NCI-H1930 (cell line): ENCODE measurements at regions not wholly inside any gene's neighbourhood (a gene's known extent, or its start where the extent isn't known, plus 50 kb on each side); places are given as distances from the start of the nearest gene placed in this dataset.

Experiments
- DNase-seq, 2 experiments: peaks; one replicate each; lab custom pipeline; 2025; lab: John Stamatoyannopoulos, UW

- no peak for DNase-seq
Measured at GRCh38 chr1:4045397-4046010, 145.4 kb upstream of the C1orf174 start.

GRCh38 chr1:4046836-4047461, 146.9 kb upstream of the C1orf174 start:
- DNase-seq: no peak

GRCh38 chr1:4047666-4048065, 147.6 kb upstream of the C1orf174 start:
- no peak for DNase-seq

GRCh38 chr1:4048076-4048475, 148.0 kb upstream of the C1orf174 start:
- DNase-seq: no peak

GRCh38 chr1:4048921-4049320, 148.8 kb upstream of the C1orf174 start:
- no peak for DNase-seq

GRCh38 chr1:4050998-4051397, 150.9 kb upstream of the C1orf174 start:
- DNase-seq: no peak

- DNase-seq: no peak
Measured at GRCh38 chr1:4052657-4053056, 152.6 kb upstream of the C1orf174 start.

GRCh38 chr1:4053160-4053748, 153.2 kb upstream of the C1orf174 start:
- DNase-seq: no peak

- DNase-seq: no peak
Measured at GRCh38 chr1:4053774-4054173, 153.7 kb upstream of the C1orf174 start.

GRCh38 chr1:4055294-4055967, 155.4 kb upstream of the C1orf174 start:
- no peak for DNase-seq

GRCh38 chr1:4056422-4056821, 156.3 kb upstream of the C1orf174 start:
- DNase-seq: no peak

- DNase-seq: no peak
Measured at GRCh38 chr1:4056989-4057388, 156.9 kb upstream of the C1orf174 start.

- DNase-seq: no peak
Measured at GRCh38 chr1:4057603-4058002, 157.5 kb upstream of the C1orf174 start.

- no peak for DNase-seq
Measured at GRCh38 chr1:4058122-4058521, 158.1 kb upstream of the C1orf174 start.

- DNase-seq: no peak
Measured at GRCh38 chr1:4058706-4059105, 158.6 kb upstream of the C1orf174 start.

- no peak for DNase-seq
Measured at GRCh38 chr1:4059270-4059669, 159.2 kb upstream of the C1orf174 start.

- DNase-seq: no peak
Measured at GRCh38 chr1:4060850-4061249, 160.8 kb upstream of the C1orf174 start.

GRCh38 chr1:4061521-4062031, 161.5 kb upstream of the C1orf174 start:
- no peak for DNase-seq

GRCh38 chr1:4062041-4062440, 162.0 kb upstream of the C1orf174 start:
- DNase-seq: no peak

- no peak for DNase-seq
Measured at GRCh38 chr1:4062560-4062959, 162.5 kb upstream of the C1orf174 start.

GRCh38 chr1:4062992-4063391, 162.9 kb upstream of the C1orf174 start:
- no peak for DNase-seq

- no peak for DNase-seq
Measured at GRCh38 chr1:4063516-4063915, 163.4 kb upstream of the C1orf174 start.
